Kidney tubule cell (primary cell): ENCODE measurements at regions not wholly inside any gene's neighbourhood (a gene's known extent, or its start where the extent isn't known, plus 50 kb on each side); places are given as distances from the start of the nearest gene placed in this dataset.
A peak's percentile ranks its signal among the peaks of the same experiment; 100 is the strongest.

Source experiments
- DNase-seq: peaks from one replicate; pipeline ENCODE4 v3.0.0-alpha.2; 2018; ENCODE audit warnings: low spot score

GRCh38 chr3:80492162-80492561 is 724.4 kb upstream of the ROBO1 start:
- peak; percentile 68 for DNase-seq

DNA sequence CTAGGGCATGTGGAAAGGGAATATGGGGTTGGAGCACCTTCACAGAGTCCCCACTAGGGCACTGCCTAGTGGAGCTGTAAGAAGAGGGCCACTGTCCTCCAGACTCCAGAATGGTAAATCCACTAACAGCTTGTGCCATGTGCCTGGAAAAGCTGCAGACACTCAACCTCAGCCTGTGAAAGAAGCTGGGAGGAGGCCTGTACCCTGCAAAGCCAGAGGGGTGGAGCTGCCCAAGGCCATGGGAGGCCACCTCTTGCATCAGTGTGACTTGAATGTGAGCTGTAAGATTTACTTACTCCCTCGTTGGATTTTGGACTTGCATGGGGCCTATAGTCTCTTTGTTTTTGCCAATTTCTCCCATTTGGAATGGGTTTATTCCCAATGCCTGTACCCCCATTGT is 705.2 kb upstream of the ROBO1 start:
- DNase-seq = no peak

- DNase-seq = no peak
Observed at GRCh38 chr3:80472459-80472858, 704.7 kb upstream of the ROBO1 start.

DNA sequence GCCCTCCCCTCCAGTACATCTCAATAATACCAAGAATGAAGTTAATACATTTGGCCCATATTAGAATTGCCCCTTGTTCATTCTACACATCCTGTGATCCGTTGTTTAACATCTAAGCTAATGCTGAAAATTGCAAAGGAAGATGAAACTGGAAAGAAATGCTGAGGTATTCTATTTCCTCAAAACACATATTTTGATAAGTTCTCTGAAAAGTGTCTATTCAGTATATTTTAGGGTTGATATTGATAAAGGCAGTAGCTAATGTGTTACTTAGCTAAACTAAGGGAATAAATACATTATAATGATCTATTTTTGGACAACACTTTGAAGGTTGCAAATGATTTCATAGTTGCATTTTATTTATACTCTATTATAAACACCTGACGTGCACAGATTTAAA is 702.6 kb upstream of the ROBO1 start:
- DNase-seq = no peak

- no peak for DNase-seq
Observed at GRCh38 chr3:80465746-80466145, 697.9 kb upstream of the ROBO1 start.

- no peak for DNase-seq
Observed at GRCh38 chr3:80451393-80451792, 683.6 kb upstream of the ROBO1 start.

- DNase-seq = no peak
Observed at GRCh38 chr3:80445641-80446040, 677.8 kb upstream of the ROBO1 start.

GRCh38 chr3:80445053-80445452 is 677.3 kb upstream of the ROBO1 start:
- DNase-seq = no peak

DNA sequence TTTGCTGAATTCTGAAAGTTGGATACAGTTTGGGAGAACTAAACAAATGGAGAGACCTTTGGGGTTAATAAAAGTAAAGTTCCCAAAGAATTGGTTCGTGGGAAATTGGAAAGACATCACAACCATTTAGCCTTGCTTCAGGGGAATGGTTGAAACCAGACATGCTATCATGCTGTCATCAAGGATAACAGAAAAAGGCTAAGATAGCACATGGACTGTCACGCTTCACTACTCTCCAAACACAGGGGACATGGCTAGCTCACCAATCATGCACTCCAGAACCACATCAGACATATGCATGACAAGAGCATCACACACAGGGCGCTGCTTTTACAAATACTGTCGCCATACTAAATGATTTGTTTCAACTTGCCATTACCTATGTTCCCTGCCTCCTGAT is 671.7 kb upstream of the ROBO1 start:
- DNase-seq = no peak

- DNase-seq = no peak
Observed at GRCh38 chr3:80434366-80434765, 666.6 kb upstream of the ROBO1 start.

DNA sequence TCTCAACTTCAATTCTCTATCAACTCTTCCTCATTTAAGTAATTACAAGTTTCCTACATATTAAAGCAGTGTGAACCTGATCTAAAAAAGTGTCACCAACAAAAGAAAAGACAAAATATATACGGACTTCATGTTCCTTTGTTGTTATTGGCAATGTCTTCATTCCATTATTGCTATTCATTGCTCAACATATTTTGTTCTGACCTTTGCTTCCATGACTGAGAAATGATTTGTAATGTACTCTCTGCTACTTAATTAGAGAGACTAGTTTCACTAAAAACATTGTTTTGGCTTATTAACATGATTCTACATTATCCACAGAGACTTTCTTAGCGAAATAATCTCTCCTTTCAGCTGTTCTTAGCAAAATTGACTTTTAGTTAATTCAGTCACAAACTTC is 657.2 kb upstream of the ROBO1 start:
- no peak for DNase-seq

DNA sequence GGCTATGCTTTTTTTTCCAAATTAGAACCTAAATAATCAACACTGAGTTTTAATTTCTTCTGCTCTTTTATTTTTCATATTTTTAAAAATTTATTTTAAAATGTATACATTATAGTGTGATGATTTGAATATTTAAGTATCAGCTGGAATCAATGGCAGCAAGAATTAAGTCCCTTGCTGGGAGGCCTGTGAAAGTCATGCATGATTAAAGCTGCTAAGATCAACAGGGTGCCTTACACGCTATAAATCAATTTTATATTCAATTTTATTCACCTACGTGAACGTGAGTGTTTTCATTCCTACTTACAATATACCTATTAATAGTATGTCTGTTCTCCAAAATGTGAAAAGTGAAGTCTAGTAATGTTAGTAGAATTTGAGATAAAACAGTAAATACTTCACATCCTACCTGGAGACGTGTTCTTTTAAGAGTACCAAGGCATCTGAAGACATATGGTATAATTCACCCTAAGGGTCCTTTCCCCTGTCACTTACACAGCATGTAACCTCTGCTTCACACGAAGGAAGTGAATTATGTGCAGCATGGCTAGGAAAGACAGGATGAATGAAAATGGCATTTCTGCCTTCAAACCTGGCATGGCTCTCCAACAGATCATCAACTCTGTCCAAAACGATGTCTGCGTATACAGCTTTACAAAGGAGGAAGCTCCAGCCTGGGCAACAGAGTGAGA is 640.4 kb upstream of the ROBO1 start:
- DNase-seq = no peak

DNA sequence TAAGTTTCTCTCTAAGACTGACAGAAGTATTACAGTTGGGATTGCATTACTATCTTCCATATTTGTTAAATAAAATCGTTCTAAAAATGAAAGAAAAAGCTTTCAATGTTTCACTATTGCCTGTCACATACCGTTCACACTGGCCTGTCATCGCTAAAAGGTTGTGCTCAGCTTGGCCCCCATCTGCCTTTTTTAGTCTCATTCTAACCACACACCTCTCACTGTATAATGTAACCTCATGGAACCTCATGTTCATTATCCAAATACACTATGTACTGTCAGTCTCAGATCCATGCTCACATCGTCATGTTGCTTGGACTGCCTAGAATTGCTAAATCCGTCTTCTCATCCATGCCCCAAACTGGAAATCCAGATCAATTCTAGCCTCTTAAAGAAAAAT is 637.8 kb upstream of the ROBO1 start:
- DNase-seq = no peak

DNA sequence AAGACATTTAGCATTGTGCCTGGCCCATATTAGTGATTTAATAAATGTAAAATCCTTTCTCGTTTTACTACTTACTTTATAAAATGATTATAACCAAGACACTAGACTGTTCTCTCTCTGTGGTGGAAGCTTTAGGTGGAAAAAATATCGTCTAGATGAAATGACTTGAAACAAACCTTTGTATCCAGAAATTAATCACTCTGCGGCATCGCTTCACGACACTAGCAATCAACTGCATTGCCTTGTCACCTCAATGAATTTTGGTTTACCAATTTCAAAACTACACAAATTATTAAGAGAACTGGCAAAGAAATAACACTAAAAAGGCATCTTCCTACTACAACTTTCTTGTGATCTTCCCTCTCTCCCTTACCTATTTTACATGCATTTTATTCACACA is 627.2 kb upstream of the ROBO1 start:
- DNase-seq = no peak

DNA sequence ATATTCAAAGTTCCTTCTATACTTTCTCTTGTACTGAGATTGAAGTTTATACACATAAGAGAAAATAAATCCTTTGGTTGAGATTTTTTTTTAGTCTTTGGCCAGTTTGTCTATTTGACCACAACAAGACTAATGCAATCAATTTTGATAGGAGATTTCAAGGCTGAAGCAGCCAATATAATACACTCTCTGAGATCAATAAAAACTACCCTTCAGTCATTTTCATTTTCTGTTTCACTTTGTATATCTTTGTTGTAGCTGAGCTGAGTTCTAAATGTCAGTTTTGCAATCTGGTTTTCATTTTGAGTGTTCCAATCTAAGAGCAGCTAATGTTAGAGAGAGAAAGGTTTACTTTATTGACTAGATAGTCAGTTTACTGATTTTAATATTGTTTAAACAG is 623.8 kb upstream of the ROBO1 start:
- no peak for DNase-seq

GRCh38 chr3:80384811-80385210 is 617.0 kb upstream of the ROBO1 start:
- DNase-seq = no peak

DNA sequence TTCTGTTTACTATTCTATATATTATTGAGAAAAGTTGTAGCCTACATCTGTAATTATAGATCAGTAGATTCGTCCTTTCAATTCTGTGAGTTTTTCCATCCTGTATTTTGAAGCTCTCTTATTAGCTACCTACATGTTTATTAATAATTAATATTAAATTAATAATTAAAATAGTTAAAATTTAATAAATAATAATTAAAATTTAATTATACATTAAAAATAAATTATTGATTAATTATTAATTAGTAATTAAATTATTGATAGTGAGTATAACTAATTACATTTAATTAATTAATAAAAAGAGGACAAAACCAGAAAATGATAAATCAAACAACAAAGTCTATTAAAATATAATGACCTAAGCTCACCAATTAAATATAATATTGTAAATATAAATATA is 606.6 kb upstream of the ROBO1 start:
- DNase-seq = no peak

GRCh38 chr3:80368616-80369015 is 600.8 kb upstream of the ROBO1 start:
- DNase-seq = no peak

DNA sequence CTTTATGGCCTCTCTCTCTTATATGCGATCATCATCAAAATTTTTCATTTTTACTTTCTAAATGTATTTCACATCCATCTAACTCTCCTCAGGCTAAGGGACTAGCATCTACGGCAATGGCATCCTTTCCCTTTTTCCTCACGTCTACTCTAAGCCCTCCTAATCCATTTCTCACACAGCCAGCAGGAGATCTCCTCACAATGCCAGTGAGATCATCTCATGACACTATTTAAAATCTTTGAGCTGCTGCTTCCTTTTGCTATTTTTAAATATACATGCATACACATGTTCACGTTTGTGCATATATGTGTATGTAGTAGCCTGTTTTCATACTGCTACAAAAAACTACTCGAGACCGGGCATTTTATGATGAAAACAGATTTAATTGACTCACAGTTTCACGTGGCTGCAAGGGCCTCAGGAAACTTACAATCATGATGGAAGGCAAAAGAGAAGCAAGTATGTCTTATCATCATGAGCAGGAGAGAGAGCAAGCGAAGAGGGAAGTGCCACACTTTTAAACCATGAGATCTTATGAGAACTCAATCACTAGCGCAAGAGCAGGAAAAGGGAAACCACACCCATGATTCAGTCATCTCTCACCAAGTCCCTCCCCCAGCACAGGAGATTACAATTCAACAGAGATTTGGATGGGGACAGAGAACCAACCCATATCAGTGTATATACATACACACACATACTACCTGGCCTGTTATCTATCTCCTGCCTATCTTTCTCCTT is 599.2 kb upstream of the ROBO1 start:
- no peak for DNase-seq

DNA sequence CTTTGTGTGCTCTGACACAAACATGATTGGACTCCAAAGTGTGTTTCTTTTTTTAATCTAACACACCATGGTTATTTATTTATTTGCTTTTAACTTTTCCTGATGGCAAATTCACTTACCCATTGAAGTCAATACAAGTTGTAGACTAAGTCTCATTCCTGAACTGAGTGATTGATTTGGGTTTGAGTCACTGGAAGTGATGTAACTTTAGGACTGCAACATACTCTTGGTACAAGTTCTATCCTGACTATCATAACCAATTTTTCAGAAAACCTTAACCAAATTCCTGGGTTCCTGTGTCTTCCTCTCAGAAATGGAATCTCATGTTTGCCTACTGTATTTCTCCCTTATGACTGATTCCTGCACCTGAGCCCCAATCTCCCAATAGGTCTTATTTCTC is 590.0 kb upstream of the ROBO1 start:
- no peak for DNase-seq

DNA sequence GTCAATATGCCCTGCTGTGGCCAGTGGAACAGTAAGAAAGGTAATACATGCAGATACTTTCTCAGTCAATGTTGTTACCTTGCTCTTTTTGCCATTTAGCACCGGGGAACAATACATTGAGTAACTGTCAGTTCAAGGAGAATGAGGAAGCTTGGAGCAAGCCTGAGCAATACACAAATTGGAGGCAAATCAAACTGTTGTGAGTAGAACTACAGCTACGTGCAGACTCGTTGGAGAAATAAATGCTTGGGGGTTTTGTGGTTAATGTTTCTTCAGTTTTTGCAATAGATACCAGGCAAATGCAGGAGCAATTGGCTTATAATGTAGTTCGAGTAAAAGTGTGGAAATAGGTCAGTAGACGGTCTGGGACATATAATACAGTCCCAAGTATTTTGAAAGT is 587.3 kb upstream of the ROBO1 start:
- no peak for DNase-seq

DNA sequence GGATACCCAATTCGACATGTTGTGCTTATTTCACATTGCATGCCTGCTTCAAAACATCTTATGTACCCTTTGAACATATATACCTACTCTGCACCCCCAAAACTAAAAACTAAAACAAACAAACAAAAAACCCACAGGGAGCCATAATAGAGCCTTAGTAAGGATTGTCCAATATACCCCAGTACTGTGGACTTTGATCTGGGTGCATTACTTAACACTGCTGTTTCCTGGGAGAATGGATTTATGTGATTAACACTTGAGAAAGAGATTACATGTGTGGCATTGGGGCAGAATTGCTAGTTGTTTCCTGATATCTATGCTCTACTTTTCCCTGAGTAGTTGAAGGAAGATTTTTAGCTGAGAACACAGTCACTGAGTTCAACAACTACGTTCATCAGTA is 583.4 kb upstream of the ROBO1 start:
- no peak for DNase-seq

DNA sequence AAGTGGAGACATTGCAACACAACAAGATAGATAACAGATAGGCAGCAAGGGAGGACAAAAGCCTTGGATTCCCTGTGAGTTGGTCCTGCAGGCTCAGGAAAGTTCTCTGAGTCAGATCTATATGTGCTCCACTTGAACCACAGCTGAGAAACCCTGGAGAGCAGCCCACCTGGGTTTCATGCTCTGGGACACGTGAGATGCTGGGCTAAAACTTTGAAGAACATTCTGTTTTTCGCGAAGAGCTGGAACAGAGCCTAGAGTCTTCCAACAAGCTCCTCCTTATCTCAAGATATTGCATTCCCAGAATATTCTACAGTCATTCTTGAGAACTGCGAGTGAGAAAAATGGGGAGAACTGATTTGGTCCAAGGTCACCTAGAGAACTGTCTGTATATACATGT is 583.0 kb upstream of the ROBO1 start:
- no peak for DNase-seq

DNA sequence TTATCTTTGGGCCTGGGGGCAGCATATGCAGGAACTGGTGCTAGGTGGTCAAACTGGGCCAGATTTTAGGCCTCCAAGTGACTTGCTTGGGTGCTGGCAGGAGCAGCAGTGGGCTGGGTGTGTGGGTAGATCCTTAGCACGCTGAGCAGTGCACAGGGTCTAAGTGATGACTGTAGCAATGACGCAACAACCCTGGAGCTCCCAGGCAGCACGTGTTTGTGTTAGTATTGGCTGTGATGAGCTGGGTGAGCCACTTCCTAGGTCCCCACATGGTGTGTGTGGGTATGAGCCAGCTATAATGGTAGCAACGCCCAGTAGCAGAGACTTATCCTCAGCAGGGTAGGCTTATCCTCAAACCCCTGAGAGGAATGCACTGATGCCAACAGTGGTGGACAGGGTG is 570.6 kb upstream of the ROBO1 start:
- no peak for DNase-seq
